Neutrophil (primary cell): ENCODE measurements at regions not wholly inside any gene's neighbourhood (a gene's known extent, or its start where the extent isn't known, plus 50 kb on each side); places are given as distances from the start of the nearest gene placed in this dataset.

Source experiments
- H3K27ac ChIP-seq: fragments of 200-600 bp; sonication (generic); 2 replicates; pipeline ENCODE4 v1.5.1; 2016; ENCODE audit warnings: mild to moderate bottlenecking, moderate library complexity
- H3K27me3 ChIP-seq: fragments of 200-600 bp; sonication (generic); 2 replicates; pipeline ENCODE4 v1.6.0; 2016; ENCODE audit warnings: mild to moderate bottlenecking
- H3K36me3 ChIP-seq: fragments of 200-600 bp; sonication (generic); 2 replicates; pipeline ENCODE4 v1.5.1; 2017
- H3K4me1 ChIP-seq, 2 experiments: fragments of 200-600 bp in 1 of 2; sonication (generic) in 1 of 2; 1 replicate in 1 of 2; 2 replicates in 1 of 2; pipeline versions ENCODE4 v1.5.1 to v1.6.1; 2013 to 2016; ENCODE audit warnings: low read depth in 1 of 2, low read length in 1 of 2, mild to moderate bottlenecking in 1 of 2, moderate library complexity in 1 of 2; ENCODE audit not compliant: control insufficient read depth in 1 of 2, insufficient read depth in 1 of 2
- H3K4me3 ChIP-seq, 2 experiments: fragments of 200-600 bp in 1 of 2; sonication (generic) in 1 of 2; 1 replicate in 1 of 2; 2 replicates in 1 of 2; pipeline ENCODE4 v1.5.1; 2013 to 2016; ENCODE audit warnings: low read depth in 1 of 2, low read length in 1 of 2, mild to moderate bottlenecking in 1 of 2, moderate library complexity in 1 of 2
- H3K9me3 ChIP-seq: fragments of 200-600 bp; sonication (generic); 2 replicates; pipeline ENCODE4 v1.5.1; 2016
- TF ChIP-seq, protein P1 (sequence below): fragments of 200-600 bp; sonication (generic); IDR thresholded peaks from 2 replicates; pipeline ENCODE4 v1.5.1; 2016; ENCODE audit warnings: antibody characterized with exemption

GRCh38 chr2:12002215-12002614 is 255.8 kb downstream of the LPIN1 start:
- H3K27ac ChIP-seq: no peak overlapping the region

GRCh38 chr2:12004713-12005112 is 258.3 kb downstream of the LPIN1 start:
- H3K4me1 ChIP-seq: no peaks in the 10 kb centered on the region
- H3K27ac ChIP-seq: no peak overlapping the region
- TF ChIP-seq, protein P1, sequence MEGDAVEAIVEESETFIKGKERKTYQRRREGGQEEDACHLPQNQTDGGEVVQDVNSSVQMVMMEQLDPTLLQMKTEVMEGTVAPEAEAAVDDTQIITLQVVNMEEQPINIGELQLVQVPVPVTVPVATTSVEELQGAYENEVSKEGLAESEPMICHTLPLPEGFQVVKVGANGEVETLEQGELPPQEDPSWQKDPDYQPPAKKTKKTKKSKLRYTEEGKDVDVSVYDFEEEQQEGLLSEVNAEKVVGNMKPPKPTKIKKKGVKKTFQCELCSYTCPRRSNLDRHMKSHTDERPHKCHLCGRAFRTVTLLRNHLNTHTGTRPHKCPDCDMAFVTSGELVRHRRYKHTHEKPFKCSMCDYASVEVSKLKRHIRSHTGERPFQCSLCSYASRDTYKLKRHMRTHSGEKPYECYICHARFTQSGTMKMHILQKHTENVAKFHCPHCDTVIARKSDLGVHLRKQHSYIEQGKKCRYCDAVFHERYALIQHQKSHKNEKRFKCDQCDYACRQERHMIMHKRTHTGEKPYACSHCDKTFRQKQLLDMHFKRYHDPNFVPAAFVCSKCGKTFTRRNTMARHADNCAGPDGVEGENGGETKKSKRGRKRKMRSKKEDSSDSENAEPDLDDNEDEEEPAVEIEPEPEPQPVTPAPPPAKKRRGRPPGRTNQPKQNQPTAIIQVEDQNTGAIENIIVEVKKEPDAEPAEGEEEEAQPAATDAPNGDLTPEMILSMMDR: no peak
- H3K36me3 ChIP-seq: no peaks in the 10 kb centered on the region
- no peak overlapping the region for H3K4me3 ChIP-seq
- H3K27me3 ChIP-seq: no peaks in the 10 kb centered on the region
- no peaks in the 10 kb centered on the region for H3K9me3 ChIP-seq

More at GRCh38 chr2:12002215-12002614, 255.8 kb downstream of the LPIN1 start:
- TF ChIP-seq, protein P1: no peak
- Histone ChIP-seq H3K9me3 (no peaks in the 10 kb centered on the region), H3K4me1 (no peaks in the 10 kb centered on the region), H3K36me3 (no peaks in the 10 kb centered on the region), H3K27me3 (no peaks in the 10 kb centered on the region), H3K4me3 (no peak overlapping the region)

GRCh38 chr2:12005886-12006681 is 259.7 kb downstream of the LPIN1 start:
- Histone ChIP-seq H3K27me3 (no peaks in the 10 kb centered on the region), H3K9me3 (no peaks in the 10 kb centered on the region), H3K27ac (no peak overlapping the region), H3K4me3 (no peak overlapping the region), H3K36me3 (no peaks in the 10 kb centered on the region), H3K4me1 (no peaks in the 10 kb centered on the region)
- TF ChIP-seq, protein P1: no peak

DNA sequence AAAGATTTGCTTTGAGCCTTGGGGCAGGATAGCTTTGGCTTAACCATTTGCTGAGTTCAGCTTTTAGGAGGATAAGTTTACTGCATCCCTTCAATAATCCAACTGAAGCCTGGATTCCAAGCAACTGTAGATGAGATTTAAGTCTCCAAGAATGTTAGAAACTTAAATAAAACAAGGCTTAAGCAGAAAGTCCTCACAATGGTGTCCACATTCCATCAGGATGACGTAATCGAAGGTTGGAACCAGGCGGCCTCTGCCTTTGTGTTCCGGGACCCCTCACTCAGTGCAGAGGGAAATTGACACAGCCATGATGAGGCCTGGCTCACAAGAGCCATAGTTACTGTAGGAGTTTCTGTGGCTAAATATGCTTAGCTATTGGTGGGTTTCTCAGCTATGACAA is 260.4 kb downstream of the LPIN1 start:
- Histone ChIP-seq H3K36me3 (no peaks in the 10 kb centered on the region), H3K27me3 (no peaks in the 10 kb centered on the region), H3K4me1 (no peaks in the 10 kb centered on the region), H3K27ac (no peak overlapping the region), H3K9me3 (no peaks in the 10 kb centered on the region), H3K4me3 (no peak overlapping the region)
- TF ChIP-seq, protein P1: no peak

DNA sequence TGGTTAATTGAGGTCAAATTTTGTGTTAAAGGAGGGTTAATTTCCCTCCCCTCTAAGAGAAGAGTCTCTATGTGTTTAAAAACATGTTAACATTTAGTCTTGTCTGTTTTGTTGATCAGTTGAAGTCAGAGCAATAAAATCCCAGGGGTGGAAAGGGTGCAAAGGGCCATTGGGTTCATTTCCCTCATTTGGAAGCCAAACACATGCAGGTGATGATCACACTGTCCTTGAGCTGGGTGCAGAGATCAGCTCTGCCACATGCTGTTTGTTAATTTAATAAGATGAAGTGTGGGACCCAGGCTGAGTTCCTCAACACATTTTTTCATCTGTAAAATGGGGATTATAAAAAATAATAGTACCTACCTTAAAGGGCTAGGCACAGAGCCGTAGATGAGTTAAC is 260.9 kb downstream of the LPIN1 start:
- Histone ChIP-seq H3K36me3 (no peaks in the 10 kb centered on the region), H3K4me3 (no peak overlapping the region), H3K4me1 (no peaks in the 10 kb centered on the region), H3K9me3 (no peaks in the 10 kb centered on the region), H3K27ac (no peak overlapping the region), H3K27me3 (no peaks in the 10 kb centered on the region)
- TF ChIP-seq, protein P1: no peak
